ENCODE measurements at regions not wholly inside any gene's neighbourhood (a gene's known extent, or its start where the extent isn't known, plus 50 kb on each side); places are given as distances from the start of the nearest gene placed in this dataset.

DNA sequence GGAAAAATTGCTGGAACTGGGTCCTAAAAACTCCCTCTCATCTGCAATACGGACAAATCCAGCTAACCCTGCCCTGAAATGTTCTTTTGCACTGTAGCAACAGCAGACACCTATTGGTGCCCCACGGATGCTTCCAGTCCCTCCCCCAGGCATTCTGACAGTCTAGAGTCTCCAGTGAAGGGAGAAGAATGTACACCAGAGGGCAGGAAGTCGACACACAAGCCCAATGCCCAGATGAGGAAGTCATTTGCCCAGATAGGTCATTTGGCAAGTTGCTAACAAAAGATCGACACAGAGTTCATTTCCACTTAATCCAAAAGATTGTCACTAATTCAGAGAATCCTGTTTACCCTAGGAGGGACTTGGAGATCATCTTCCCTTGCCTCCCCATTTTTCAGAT lies 293.0 kb upstream of the PRDM1 start:
- TF ChIP-seq CTCF (IDR thresholded peaks at IDR 0.05) (no peak), EP300 (IDR thresholded peaks at IDR 0.05) (peak in 1 of 2 donors; percentile 36), POLR2A (IDR thresholded peaks at IDR 0.05) (no peak)
